Panc1 (cell line): ENCODE measurements at regions not wholly inside any gene's neighbourhood (a gene's known extent, or its start where the extent isn't known, plus 50 kb on each side); places are given as distances from the start of the nearest gene placed in this dataset.

Source experiments
- ATAC-seq: fragments of 200-7000 bp; cut with Tn5 transposase; 2 replicates; pipeline ENCODE4 v1.9.1; 2020; ENCODE audit warnings: mild to moderate bottlenecking, moderate library complexity
- BruUV-seq: library from RNA; stranded (reverse); fragments of 400-500 nt; replicated peaks from 2 replicates; lab custom pipeline; 2021; lab: Mats Ljungman, UMichigan
- CTCF ChIA-PET: fragments of 300-600 bp; sonication (Branson Sonifier 250); formaldehyde crosslinking; loops from one replicate; lab custom pipeline; 2022; ENCODE audit warnings: antibody characterized with exemption; lab: Charles Lee
- POLR2A ChIA-PET: fragments of 300-600 bp; sonication (Branson Sonifier 250); formaldehyde crosslinking; loops from one replicate; lab custom pipeline; 2022; ENCODE audit warnings: antibody characterized with exemption; lab: Charles Lee
- DNase-seq: peaks from one replicate; pipeline ENCODE4 v3.0.0-alpha.2; 2010; ENCODE audit warnings: low read depth, low spot score
- H3K27ac ChIP-seq: 2 replicates; pipeline ENCODE4 v1.5.1; 2011; ENCODE audit warnings: mild to moderate bottlenecking, low read length, inconsistent platforms
- H3K27me3 ChIP-seq: fragments of 200-500 bp; sonication (Bioruptor generic); 2 replicates; pipeline ENCODE4 v1.6.0; 2014; ENCODE audit warnings: low read length, inconsistent platforms; ENCODE audit not compliant: control insufficient read depth, insufficient read depth
- H3K36me3 ChIP-seq: fragments of 200-500 bp; sonication (Bioruptor generic); 2 replicates; pipeline ENCODE4 v1.5.1; 2014; ENCODE audit warnings: inconsistent platforms, mild to moderate bottlenecking, low read length, moderate library complexity; ENCODE audit not compliant: control insufficient read depth, insufficient read depth
- H3K4me1 ChIP-seq: 2 replicates; pipeline ENCODE4 v1.5.1; 2011; ENCODE audit warnings: inconsistent platforms, mild to moderate bottlenecking, low read length, moderate library complexity; ENCODE audit not compliant: control insufficient read depth, insufficient read depth
- H3K4me3 ChIP-seq, 2 experiments: 2 replicates each; pipeline ENCODE4 v1.5.1; 2011 to 2012; ENCODE audit warnings: low read depth in 2 of 2, low read length in 2 of 2, mild to moderate bottlenecking in 2 of 2, inconsistent platforms in 1 of 2, moderate library complexity in 1 of 2
- H3K9me3 ChIP-seq: fragments of 200-500 bp; sonication (Bioruptor generic); 2 replicates; pipeline ENCODE4 v1.5.1; 2014; ENCODE audit warnings: low read depth, mild to moderate bottlenecking, inconsistent platforms, low read length, moderate library complexity; ENCODE audit not compliant: control insufficient read depth, insufficient read depth
- CTCF ChIP-seq: fragments of 450-650 bp; IDR thresholded peaks from 2 replicates; pipeline ENCODE4 v1.5.1; 2017; ENCODE audit warnings: mild to moderate bottlenecking
- POLR2AphosphoS5 ChIP-seq: IDR thresholded peaks from 2 replicates; pipeline ENCODE4 v1.6.1; 2012; ENCODE audit warnings: mild to moderate bottlenecking, low read depth, low read length, moderate library complexity
- REST ChIP-seq, 2 experiments: IDR thresholded peaks; 2 replicates each; pipeline ENCODE4 v1.6.1; 2011 to 2012; ENCODE audit warnings: low read depth in 2 of 2, control low read depth in 1 of 2, low read length in 1 of 2, mild to moderate bottlenecking in 1 of 2, moderate library complexity in 1 of 2; ENCODE audit not compliant: insufficient read depth in 1 of 2
- SIN3A ChIP-seq: IDR thresholded peaks from 2 replicates; pipeline ENCODE4 v1.6.1; 2012; ENCODE audit warnings: low read depth, mild to moderate bottlenecking, low read length, moderate library complexity, borderline replicate concordance; ENCODE audit not compliant: insufficient read depth
- TCF7L2 ChIP-seq: IDR thresholded peaks from 2 replicates; pipeline ENCODE4 v1.6.1; 2011; ENCODE audit warnings: mild to moderate bottlenecking, low read depth, low read length, inconsistent platforms
- in situ Hi-C: cut with HindIII; loops from 2 replicates; pipeline ENCODE4 v1.10.0; 2016; ENCODE audit warnings: low sequenced_read_pairs, low pct_unique_long_range_greater_than_20kb
- intact Hi-C: fragments of 100-400 bp; cut with micrococcal nuclease; formaldehyde crosslinking; loops from one replicate; pipeline ENCODE4 v1.10.0; 2022; ENCODE audit not compliant: unreplicated experiment

GRCh38 chr6:23412770-23413169, 713.2 kb upstream of the NRSN1 start:
- ChIA-PET POLR2A (no interaction called here), CTCF (no interaction called here)
- no peaks in the 10 kb centered on the region for H3K4me1 ChIP-seq
- no peak overlapping the region for H3K27ac ChIP-seq
- DNase-seq (no peak), ATAC-seq (no peak)
- in situ Hi-C loops (no loop called here), intact Hi-C loops (no loop called here)
- no TSS peak for BruUV-seq
- H3K36me3 ChIP-seq, result no peaks in the 10 kb centered on the region
- H3K27me3 ChIP-seq, result no peaks in the 10 kb centered on the region
- H3K9me3 ChIP-seq, result no peaks in the 10 kb centered on the region
- no peak for TF ChIP-seq CTCF
- no peak overlapping the region for H3K4me3 ChIP-seq

GRCh38 chr6:23413327-23414050, 712.5 kb upstream of the NRSN1 start:
- Histone ChIP-seq H3K27me3 (no peaks in the 10 kb centered on the region), H3K9me3 (no peaks in the 10 kb centered on the region), H3K4me1 (no peaks in the 10 kb centered on the region), H3K27ac (no peak overlapping the region), H3K36me3 (no peaks in the 10 kb centered on the region), H3K4me3 (no peak overlapping the region)
- CTCF ChIA-PET, result no interaction called here
- BruUV-seq, result no TSS peak
- DNase-seq (no peak), ATAC-seq (no peak)
- no peak for TF ChIP-seq SIN3A
- no peak for TF ChIP-seq REST (IDR thresholded peaks at IDR 0.05; ENCODE audit: insufficient read depth in 1 of 2, low read depth in 2 of 2, low read length in 1 of 2)
- TF ChIP-seq CTCF, result no peak
- TF ChIP-seq POLR2AphosphoS5, result no peak
- no peak for TF ChIP-seq TCF7L2
- intact Hi-C loops (no loop called here), in situ Hi-C loops (no loop called here)
- POLR2A ChIA-PET, result no interaction called here
